ENCODE measurements at regions not wholly inside any gene's neighbourhood (a gene's known extent, or its start where the extent isn't known, plus 50 kb on each side); places are given as distances from the start of the nearest gene placed in this dataset.

- dilution Hi-C loops (cut with MboI; ENCODE audit: extremely low pct_ligation_motif_present, low sequenced_read_pairs): no loop called here
- no peaks in the 10 kb centered on the region for H3K9me1 ChIP-seq (ENCODE audit: control insufficient read depth, extremely low read depth, insufficient read depth, low read length)
- FAIRE-seq: no peak
- no peak overlapping the region for H3K4me2 ChIP-seq (ENCODE audit: control insufficient read depth, extremely low read depth, insufficient read depth, low read depth, low read length)
- TF ChIP-seq CTCF (optimal IDR thresholded peaks at IDR 0.05 in 1 of 3, IDR thresholded peaks at IDR 0.05 in 1 of 3, conservative IDR thresholded peaks at IDR 0.05 in 1 of 3; ENCODE audit: extremely low read depth in 1 of 3, insufficient read depth in 2 of 3, low read length in 3 of 3): no peak
- no peak for TF ChIP-seq EZH2 (IDR thresholded peaks at IDR 0.05; ENCODE audit: low read length)
- H3K79me2 ChIP-seq (ENCODE audit: control insufficient read depth, insufficient read depth, low read length): no peaks in the 10 kb centered on the region
- no peaks in the 10 kb centered on the region for H3K27me3 ChIP-seq (ENCODE audit: control insufficient read depth, extremely low read depth, insufficient read depth, low read length)
- no peak overlapping the region for H3K4me3 ChIP-seq (ENCODE audit: control insufficient read depth in 2 of 3, extremely low read depth in 1 of 3, insufficient read depth in 2 of 3, low read depth in 1 of 3, low read length in 3 of 3)
- no peak overlapping the region for H3K9ac ChIP-seq (ENCODE audit: control insufficient read depth, extremely low read depth, insufficient read depth, low read length)
- no peak overlapping the region for H3K27ac ChIP-seq (ENCODE audit: control insufficient read depth, insufficient read depth, low read length)
- H2AFZ ChIP-seq (ENCODE audit: control insufficient read depth, low read length): no peak overlapping the region
- no peaks in the 10 kb centered on the region for H3K9me3 ChIP-seq (ENCODE audit: control insufficient read depth, low read depth, low read length)
- H4K20me1 ChIP-seq (ENCODE audit: control insufficient read depth, extremely low read depth, insufficient read depth, low read length): no peaks in the 10 kb centered on the region
- H3K36me3 ChIP-seq (ENCODE audit: control insufficient read depth in 2 of 2, extremely low read depth in 1 of 2, insufficient read depth in 2 of 2, low read length in 2 of 2): no peaks in the 10 kb centered on the region
- DNase-seq (ENCODE audit: low read depth, low spot score): no peak
- no peaks in the 10 kb centered on the region for H3K4me1 ChIP-seq (ENCODE audit: control insufficient read depth, extremely low read depth, insufficient read depth, low read length)
Observed at GRCh38 chr18:21943456-21943855, 202.9 kb downstream of the MIB1 start.

GRCh38 chr18:21949326-21950015 is 208.9 kb downstream of the MIB1 start:
- dilution Hi-C loops (cut with MboI; ENCODE audit: extremely low pct_ligation_motif_present, low sequenced_read_pairs): no loop called here
- DNase-seq (ENCODE audit: low read depth, low spot score): no peak
- no peaks in the 10 kb centered on the region for H3K9me1 ChIP-seq (ENCODE audit: control insufficient read depth, extremely low read depth, insufficient read depth, low read length)
- no peak overlapping the region for H3K4me2 ChIP-seq (ENCODE audit: control insufficient read depth, extremely low read depth, insufficient read depth, low read depth, low read length)
- no peaks in the 10 kb centered on the region for H3K36me3 ChIP-seq (ENCODE audit: control insufficient read depth in 2 of 2, extremely low read depth in 1 of 2, insufficient read depth in 2 of 2, low read length in 2 of 2)
- no peak overlapping the region for H3K9ac ChIP-seq (ENCODE audit: control insufficient read depth, extremely low read depth, insufficient read depth, low read length)
- FAIRE-seq: no peak
- no peak overlapping the region for H3K4me3 ChIP-seq (ENCODE audit: control insufficient read depth in 2 of 3, extremely low read depth in 1 of 3, insufficient read depth in 2 of 3, low read depth in 1 of 3, low read length in 3 of 3)
- no peaks in the 10 kb centered on the region for H3K27me3 ChIP-seq (ENCODE audit: control insufficient read depth, extremely low read depth, insufficient read depth, low read length)
- no peaks in the 10 kb centered on the region for H4K20me1 ChIP-seq (ENCODE audit: control insufficient read depth, extremely low read depth, insufficient read depth, low read length)
- no peaks in the 10 kb centered on the region for H3K4me1 ChIP-seq (ENCODE audit: control insufficient read depth, extremely low read depth, insufficient read depth, low read length)
- H3K27ac ChIP-seq (ENCODE audit: control insufficient read depth, insufficient read depth, low read length): no peak overlapping the region
- H3K9me3 ChIP-seq (ENCODE audit: control insufficient read depth, low read depth, low read length): no peaks in the 10 kb centered on the region
- no peaks in the 10 kb centered on the region for H3K79me2 ChIP-seq (ENCODE audit: control insufficient read depth, insufficient read depth, low read length)
- no peak for TF ChIP-seq CTCF (optimal IDR thresholded peaks at IDR 0.05 in 1 of 3, IDR thresholded peaks at IDR 0.05 in 1 of 3, conservative IDR thresholded peaks at IDR 0.05 in 1 of 3; ENCODE audit: extremely low read depth in 1 of 3, insufficient read depth in 2 of 3, low read length in 3 of 3)
- no peak for TF ChIP-seq EZH2 (IDR thresholded peaks at IDR 0.05; ENCODE audit: low read length)
- H2AFZ ChIP-seq (ENCODE audit: control insufficient read depth, low read length): no peak overlapping the region

Data from keratinocyte (primary cell).